OCI-LY7 (cell line): ENCODE measurements at regions not wholly inside any gene's neighbourhood (a gene's known extent, or its start where the extent isn't known, plus 50 kb on each side); places are given as distances from the start of the nearest gene placed in this dataset.

Experiments used
- EZH2phosphoT487 ChIP-seq: fragments of 200-600 bp; sonication (generic); IDR thresholded peaks from 2 replicates; pipeline ENCODE4 v1.6.1; 2018; ENCODE audit warnings: low read depth, borderline replicate concordance, mild to moderate bottlenecking, mixed run types, antibody characterized with exemption, low read length, moderate library complexity, mixed read lengths
- TF ChIP-seq, protein P1 (sequence below): fragments of 200-600 bp; sonication (generic); conservative IDR thresholded peaks from 2 replicates; pipeline ENCODE4 v1.5.1; 2014; ENCODE audit warnings: mild to moderate bottlenecking, antibody characterized with exemption, low read length, moderate library complexity, mixed read lengths

DNA sequence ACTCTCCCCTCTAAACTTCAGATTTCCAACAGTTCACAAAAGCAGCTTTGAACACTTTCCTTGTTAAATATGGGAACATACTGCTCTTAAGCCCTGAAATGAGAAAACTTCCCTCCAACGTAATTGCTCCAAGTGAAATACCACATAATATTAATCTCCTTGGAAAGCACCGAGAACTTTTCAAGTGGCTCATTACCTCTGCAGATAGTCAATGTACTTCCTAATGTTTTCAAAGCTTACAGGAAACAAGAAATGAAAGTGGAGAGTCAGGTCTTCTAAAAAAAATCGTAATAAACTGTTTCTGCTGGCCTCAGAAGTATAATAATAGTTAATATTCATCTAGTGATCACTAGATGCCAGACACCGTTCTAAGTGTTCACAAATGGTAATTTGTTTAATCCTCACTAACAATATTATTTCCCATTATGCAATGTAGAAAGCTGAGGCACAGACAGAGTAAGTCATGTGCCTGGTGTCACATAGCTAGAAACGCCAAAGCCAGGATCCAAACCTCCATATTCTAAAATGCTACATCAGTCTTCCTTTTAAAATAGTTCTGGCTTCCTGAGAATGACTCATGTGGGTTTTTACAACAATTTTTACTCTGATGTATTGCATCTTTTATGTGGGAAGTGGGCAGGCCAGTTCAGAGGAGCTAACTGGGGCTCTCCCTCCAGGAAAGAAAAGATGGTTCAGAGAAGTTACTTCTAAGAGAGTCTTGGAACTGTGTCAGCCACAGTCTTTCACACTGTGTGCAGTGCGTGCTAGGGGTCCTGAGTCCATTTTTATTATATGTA lies 177.2 kb downstream of the PLPPR4 start:
- TF ChIP-seq, protein P1, sequence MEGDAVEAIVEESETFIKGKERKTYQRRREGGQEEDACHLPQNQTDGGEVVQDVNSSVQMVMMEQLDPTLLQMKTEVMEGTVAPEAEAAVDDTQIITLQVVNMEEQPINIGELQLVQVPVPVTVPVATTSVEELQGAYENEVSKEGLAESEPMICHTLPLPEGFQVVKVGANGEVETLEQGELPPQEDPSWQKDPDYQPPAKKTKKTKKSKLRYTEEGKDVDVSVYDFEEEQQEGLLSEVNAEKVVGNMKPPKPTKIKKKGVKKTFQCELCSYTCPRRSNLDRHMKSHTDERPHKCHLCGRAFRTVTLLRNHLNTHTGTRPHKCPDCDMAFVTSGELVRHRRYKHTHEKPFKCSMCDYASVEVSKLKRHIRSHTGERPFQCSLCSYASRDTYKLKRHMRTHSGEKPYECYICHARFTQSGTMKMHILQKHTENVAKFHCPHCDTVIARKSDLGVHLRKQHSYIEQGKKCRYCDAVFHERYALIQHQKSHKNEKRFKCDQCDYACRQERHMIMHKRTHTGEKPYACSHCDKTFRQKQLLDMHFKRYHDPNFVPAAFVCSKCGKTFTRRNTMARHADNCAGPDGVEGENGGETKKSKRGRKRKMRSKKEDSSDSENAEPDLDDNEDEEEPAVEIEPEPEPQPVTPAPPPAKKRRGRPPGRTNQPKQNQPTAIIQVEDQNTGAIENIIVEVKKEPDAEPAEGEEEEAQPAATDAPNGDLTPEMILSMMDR = no peak
- no peak for TF ChIP-seq EZH2phosphoT487
